ENCODE measurements at regions not wholly inside any gene's neighbourhood (a gene's known extent, or its start where the extent isn't known, plus 50 kb on each side); places are given as distances from the start of the nearest gene placed in this dataset.

GRCh38 chr22:16651217-16651616, 58.6 kb upstream of the CCT8L2 start:
- ATAC-seq (no peak), DNase-seq (no peak)
- Histone ChIP-seq H3K4me3 (no peak overlapping the region), H3K9me3 (no peaks in the 10 kb centered on the region), H3K36me3 (no peaks in the 10 kb centered on the region), H3K4me1 (no peaks in the 10 kb centered on the region), H3K27me3 (no peaks in the 10 kb centered on the region), H3K27ac (no peak overlapping the region)
- intact Hi-C loops (cut with DNase I), result no loop called here
- 44% methylated on average over 2 of the region's 4 CpGs for WGBS (ENCODE audit: insufficient coverage, low coverage, low lambda C conversion rate, missing lambda C conversion rate)
- TF ChIP-seq, protein P1, sequence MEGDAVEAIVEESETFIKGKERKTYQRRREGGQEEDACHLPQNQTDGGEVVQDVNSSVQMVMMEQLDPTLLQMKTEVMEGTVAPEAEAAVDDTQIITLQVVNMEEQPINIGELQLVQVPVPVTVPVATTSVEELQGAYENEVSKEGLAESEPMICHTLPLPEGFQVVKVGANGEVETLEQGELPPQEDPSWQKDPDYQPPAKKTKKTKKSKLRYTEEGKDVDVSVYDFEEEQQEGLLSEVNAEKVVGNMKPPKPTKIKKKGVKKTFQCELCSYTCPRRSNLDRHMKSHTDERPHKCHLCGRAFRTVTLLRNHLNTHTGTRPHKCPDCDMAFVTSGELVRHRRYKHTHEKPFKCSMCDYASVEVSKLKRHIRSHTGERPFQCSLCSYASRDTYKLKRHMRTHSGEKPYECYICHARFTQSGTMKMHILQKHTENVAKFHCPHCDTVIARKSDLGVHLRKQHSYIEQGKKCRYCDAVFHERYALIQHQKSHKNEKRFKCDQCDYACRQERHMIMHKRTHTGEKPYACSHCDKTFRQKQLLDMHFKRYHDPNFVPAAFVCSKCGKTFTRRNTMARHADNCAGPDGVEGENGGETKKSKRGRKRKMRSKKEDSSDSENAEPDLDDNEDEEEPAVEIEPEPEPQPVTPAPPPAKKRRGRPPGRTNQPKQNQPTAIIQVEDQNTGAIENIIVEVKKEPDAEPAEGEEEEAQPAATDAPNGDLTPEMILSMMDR (IDR thresholded peaks at IDR 0.05), result no peak
- TF ChIP-seq POLR2A (IDR thresholded peaks at IDR 0.05), result no peak

Small RNAs in the stretch of these regions (small RNA-seq; reads per million reads assigned to genes)
- gene PARP4P3, result 0 reads per million in 2 experiments

Data from right lobe of liver (tissue), 6 donors.